ENCODE measurements at regions not wholly inside any gene's neighbourhood (a gene's known extent, or its start where the extent isn't known, plus 50 kb on each side); places are given as distances from the start of the nearest gene placed in this dataset.

GRCh38 chr11:32005786-32006416 is 85.0 kb upstream of the RCN1 start:
- no peaks in the 10 kb centered on the region for H3K4me1 ChIP-seq
- 83 to 90% methylated on average over 12 to 13 of the region's 13 CpGs for WGBS, 2 donors
- no peaks in the 10 kb centered on the region for H3K36me3 ChIP-seq
- peaks cover 0 to 39% (median 0%) of the 10 kb centered on the region in 4 donors for H3K27me3 ChIP-seq
- intact Hi-C loops (cut with DNase I), result no loop called here
- TF ChIP-seq CTCF (IDR thresholded peaks at IDR 0.05), result no peak
- no peak for TF ChIP-seq POLR2A (IDR thresholded peaks at IDR 0.05)
- H3K4me3 ChIP-seq, result no peak overlapping the region
- H3K9me3 ChIP-seq, result no peaks in the 10 kb centered on the region
- no peak for DNase-seq
- H3K27ac ChIP-seq, result no peak overlapping the region

GRCh38 chr11:32003335-32003734 is 87.5 kb upstream of the RCN1 start:
- no peak for TF ChIP-seq POLR2A (IDR thresholded peaks at IDR 0.05)
- TF ChIP-seq CTCF (IDR thresholded peaks at IDR 0.05), result no peak
- H3K27ac ChIP-seq, result no peak overlapping the region
- 49 to 69% methylated on average over 5 of the region's 9 CpGs for WGBS, 2 donors
- no peak for DNase-seq
- no peaks in the 10 kb centered on the region for H3K4me1 ChIP-seq
- H3K4me3 ChIP-seq, result no peak overlapping the region
- H3K27me3 ChIP-seq, result peaks cover 0 to 34% (median 0%) of the 10 kb centered on the region in 4 donors
- intact Hi-C loops (cut with DNase I), result no loop called here
- H3K36me3 ChIP-seq, result no peaks in the 10 kb centered on the region
- no peaks in the 10 kb centered on the region for H3K9me3 ChIP-seq

GRCh38 chr11:32002311-32002710 is 88.6 kb upstream of the RCN1 start:
- H3K9me3 ChIP-seq, result no peaks in the 10 kb centered on the region
- peaks cover 0 to 29% (median 0%) of the 10 kb centered on the region in 4 donors for H3K27me3 ChIP-seq
- TF ChIP-seq POLR2A (IDR thresholded peaks at IDR 0.05), result no peak
- no peak for TF ChIP-seq CTCF (IDR thresholded peaks at IDR 0.05)
- intact Hi-C loops (cut with DNase I), result no loop called here
- 56 to 63% methylated on average over 2 of the region's 2 CpGs for WGBS, 2 donors
- no peak for DNase-seq
- no peak overlapping the region for H3K27ac ChIP-seq
- no peaks in the 10 kb centered on the region for H3K36me3 ChIP-seq
- no peaks in the 10 kb centered on the region for H3K4me1 ChIP-seq
- no peak overlapping the region for H3K4me3 ChIP-seq

DNA sequence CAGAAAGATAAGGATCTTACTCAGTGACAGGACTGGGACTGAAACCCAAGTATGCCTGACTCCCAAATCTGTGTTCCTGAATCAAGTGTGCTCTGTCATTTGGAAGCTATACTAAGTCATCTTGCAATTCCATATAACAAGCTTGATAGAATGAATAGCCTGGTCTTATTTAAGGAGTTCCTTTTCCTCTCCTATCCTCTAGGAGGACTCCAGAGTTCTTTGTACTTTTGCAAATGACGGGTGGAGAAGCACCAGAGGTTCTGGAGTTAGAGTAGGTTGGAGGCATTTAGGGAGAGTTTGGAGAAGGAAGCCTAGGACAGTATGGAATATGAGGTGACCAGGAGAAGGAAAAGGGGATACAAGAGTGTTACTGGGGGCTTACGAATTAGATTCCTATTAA is 92.9 kb upstream of the RCN1 start:
- intact Hi-C loops (cut with DNase I), result no loop called here
- no peak overlapping the region for H3K4me3 ChIP-seq
- no peak overlapping the region for H3K27ac ChIP-seq
- H3K4me1 ChIP-seq, result no peaks in the 10 kb centered on the region
- peaks cover 0 to 18% (median 0%) of the 10 kb centered on the region in 4 donors for H3K27me3 ChIP-seq
- WGBS, 2 donors, result 58 to 64% methylated on average over 2 of the region's 2 CpGs
- H3K9me3 ChIP-seq, result no peaks in the 10 kb centered on the region
- no peak for DNase-seq
- no peaks in the 10 kb centered on the region for H3K36me3 ChIP-seq
- TF ChIP-seq POLR2A (IDR thresholded peaks at IDR 0.05) (no peak), CTCF (IDR thresholded peaks at IDR 0.05) (no peak)

GRCh38 chr11:31996159-31996881 is 94.6 kb upstream of the RCN1 start:
- no peak for DNase-seq
- Histone ChIP-seq H3K4me1 (no peaks in the 10 kb centered on the region), H3K36me3 (no peaks in the 10 kb centered on the region), H3K27me3 (peaks cover 0 to 18% (median 0%) of the 10 kb centered on the region in 4 donors), H3K4me3 (no peak overlapping the region), H3K27ac (no peak overlapping the region), H3K9me3 (no peaks in the 10 kb centered on the region)
- 75 to 83% methylated on average over 6 to 7 of the region's 7 CpGs for WGBS, 2 donors
- no peak for TF ChIP-seq CTCF (IDR thresholded peaks at IDR 0.05)
- TF ChIP-seq POLR2A (IDR thresholded peaks at IDR 0.05), result no peak
- intact Hi-C loops (cut with DNase I), result no loop called here
